HG03280 (cell line): ENCODE measurements at regions not wholly inside any gene's neighbourhood (a gene's known extent, or its start where the extent isn't known, plus 50 kb on each side); places are given as distances from the start of the nearest gene placed in this dataset.
"Not testable (repeated sequence)": the region's sequence is repeated elsewhere in the genome, so short reads cannot be mapped to it uniquely, and the experiment has no call there.

ENCODE experiments used
- ATAC-seq: cut with Tn5 transposase; IDR thresholded peaks from one replicate; pipeline ENCODE4 v1.9.1; 2021; ENCODE audit warnings: mild to moderate bottlenecking, moderate library complexity; ENCODE audit not compliant: unreplicated experiment

GRCh38 chr10:22158426-22158825 is 59.4 kb downstream of the EBLN1 start:
- ATAC-seq = no peak

GRCh38 chr10:22156750-22157149 is 61.1 kb downstream of the EBLN1 start:
- no peak for ATAC-seq

DNA sequence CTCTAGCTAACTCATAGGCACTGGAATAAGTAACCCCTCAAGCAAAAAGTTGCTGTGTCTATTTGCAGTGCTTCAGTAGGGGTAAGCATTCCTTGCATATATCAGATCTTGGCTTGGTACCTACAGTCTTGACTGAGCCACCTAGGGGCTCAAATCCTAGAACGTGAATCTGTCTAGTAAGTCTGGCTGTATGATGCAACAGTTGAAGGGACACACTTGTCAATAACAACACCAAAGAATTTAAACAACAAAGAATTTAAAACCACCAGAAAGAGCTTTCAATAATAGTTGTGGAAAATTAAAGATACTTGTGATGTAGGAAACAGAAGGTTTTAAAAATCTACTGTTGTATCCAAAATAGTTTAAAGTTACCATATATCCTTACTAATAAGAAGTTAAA is 65.4 kb downstream of the EBLN1 start:
- ATAC-seq = no peak

- no peak for ATAC-seq
Measured at GRCh38 chr10:22150842-22151241, 67.0 kb downstream of the EBLN1 start.

GRCh38 chr10:22148961-22149360 is 68.9 kb downstream of the EBLN1 start:
- ATAC-seq = no peak

DNA sequence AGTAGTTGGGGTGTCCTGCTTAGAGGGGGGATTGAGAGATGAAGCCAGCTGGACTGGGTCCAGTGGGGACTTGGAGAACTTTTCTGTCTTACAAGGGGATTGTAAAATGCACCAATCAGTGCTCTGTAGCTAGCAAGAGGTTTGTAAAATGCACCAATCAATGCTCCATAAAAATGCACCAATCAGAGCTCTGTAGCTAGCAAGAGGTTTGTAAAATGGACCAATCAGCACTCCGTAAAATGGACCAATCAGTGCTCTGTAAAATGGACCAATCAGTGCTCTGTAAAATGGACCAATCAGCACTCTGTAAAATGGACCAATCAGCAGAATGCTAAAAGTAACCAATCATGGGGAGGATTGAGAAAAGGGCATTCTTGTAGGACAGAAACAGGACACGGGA is 71.9 kb downstream of the EBLN1 start:
- not testable (repeated sequence) for ATAC-seq

- no peak for ATAC-seq
Measured at GRCh38 chr10:22137542-22137941, 80.3 kb downstream of the EBLN1 start.

- ATAC-seq = no peak
Measured at GRCh38 chr10:22135591-22135990, 82.2 kb downstream of the EBLN1 start.

DNA sequence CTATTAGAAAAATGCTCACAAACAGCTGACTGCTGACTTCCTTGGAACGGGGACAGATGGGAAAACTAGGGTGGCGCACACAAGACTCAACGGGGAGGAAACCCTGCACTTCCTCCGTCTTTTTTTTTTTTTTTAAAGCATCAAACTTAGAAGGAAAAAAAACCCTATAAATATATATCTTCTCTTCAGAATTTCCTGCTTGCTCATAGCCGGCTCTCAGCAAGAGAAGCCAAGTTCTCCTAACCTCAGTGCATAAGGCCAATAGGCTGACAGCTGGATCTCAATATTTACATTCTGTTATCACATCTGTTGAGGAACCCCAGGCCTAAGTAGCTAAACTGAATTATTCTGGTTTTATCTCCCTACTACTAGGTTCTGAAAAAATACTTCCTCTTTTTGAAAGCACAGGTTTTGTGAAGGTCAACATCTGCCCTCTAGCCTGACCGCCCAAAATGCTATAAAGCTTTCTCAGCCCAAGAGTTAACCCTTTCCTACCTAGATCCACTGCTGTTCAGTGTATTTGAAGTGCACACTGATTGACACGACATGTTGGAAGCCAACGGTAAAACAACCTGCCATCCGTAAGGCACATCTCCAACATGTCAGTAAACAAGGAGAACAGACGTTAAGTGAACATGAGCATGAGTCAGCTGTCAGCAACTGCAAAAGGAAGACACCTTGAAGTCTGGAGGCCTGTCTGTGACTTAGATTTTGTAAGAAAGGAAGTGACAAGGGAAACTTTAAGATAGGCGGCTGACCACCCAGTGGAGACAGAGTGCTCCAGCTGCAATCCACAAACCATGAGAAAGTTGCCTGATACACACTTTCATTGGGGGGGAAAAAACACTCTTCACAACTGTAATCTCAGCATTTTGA is 83.8 kb downstream of the EBLN1 start:
- ATAC-seq = peak; percentile 59

- ATAC-seq = not testable (repeated sequence)
Measured at GRCh38 chr10:22130824-22131223, 87.0 kb downstream of the EBLN1 start.

DNA sequence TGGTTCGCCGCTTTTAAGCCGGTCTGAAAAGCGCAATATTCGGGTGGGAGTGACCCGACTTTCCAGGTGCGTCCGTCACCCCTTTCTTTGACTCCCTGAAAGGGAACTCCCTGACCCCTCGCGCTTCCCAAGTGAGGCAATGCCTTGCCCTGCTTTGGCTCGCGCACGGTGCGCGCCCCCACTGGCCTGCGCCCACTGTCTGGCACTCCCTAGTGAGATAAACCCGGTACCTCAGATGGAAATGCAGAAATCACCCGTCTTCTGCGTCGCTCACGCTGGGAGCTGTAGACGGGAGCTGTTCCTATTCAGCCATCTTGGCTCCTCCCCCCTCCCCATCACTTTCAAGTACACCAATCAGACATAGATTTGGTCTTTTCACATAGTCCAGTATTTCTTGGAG is 88.2 kb downstream of the EBLN1 start:
- not testable (repeated sequence) for ATAC-seq

- not testable (repeated sequence) for ATAC-seq
Measured at GRCh38 chr10:22121181-22121580, 96.6 kb downstream of the EBLN1 start.

DNA sequence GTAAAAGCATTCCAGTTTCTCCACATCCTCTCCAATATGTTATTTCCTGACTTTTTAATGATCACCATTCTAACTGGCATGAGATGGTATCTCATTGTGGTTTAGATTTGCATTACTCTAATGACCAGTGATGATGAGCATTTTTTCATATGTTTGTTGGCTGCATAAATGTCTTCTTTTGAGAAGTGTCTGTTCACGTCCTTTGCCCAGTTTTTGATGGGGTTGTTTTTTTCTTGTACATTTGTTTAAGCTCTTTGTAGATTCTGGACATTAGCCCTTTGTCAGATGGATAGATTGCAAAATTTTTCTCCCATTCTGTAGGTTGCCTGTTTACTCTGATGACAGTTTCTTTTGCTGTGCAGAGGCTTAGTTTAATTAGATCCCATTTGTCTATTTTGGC is 97.7 kb downstream of the EBLN1 start:
- not testable (repeated sequence) for ATAC-seq

- not testable (repeated sequence) for ATAC-seq
Measured at GRCh38 chr10:22119575-22119974, 98.2 kb downstream of the EBLN1 start.

DNA sequence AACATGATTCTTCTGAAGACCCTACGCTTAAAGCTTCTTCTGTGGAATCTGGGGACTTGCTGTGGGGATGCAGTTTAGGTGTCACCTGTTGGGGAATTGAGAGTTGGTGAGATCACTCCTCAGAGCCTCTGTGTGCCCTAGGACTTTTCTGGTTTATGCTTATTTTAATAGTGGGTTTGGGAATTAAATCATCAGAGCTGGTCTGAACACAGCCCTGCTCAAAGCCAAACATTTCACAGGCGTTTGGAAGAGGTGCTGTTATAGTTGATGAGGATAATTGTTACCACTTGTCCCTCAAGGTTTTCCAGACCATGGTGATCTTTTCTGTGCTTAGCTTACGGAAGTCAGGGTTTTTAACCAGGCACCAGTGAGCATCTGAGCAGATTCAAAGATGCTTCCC is 106.1 kb downstream of the EBLN1 start:
- no peak for ATAC-seq

DNA sequence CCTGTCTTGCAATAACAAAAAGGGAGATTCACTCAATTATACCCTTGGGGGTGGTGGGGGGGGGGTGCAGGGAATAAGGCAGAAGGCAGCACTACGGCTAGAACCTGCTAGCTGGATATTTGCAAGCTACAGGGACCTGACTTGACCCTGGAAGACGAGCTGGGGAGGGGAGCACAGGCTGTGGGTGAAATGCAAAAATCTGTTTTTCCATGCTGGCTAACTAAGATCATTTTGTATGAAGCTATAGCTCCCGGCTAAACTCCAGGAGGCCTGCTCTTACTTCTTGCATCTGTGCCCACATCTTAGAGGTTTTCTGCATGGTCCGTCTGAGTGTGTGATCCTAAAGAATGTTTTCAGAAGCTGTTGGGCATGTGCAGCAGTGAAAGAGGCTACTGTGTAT is 106.6 kb downstream of the EBLN1 start:
- ATAC-seq = no peak

DNA sequence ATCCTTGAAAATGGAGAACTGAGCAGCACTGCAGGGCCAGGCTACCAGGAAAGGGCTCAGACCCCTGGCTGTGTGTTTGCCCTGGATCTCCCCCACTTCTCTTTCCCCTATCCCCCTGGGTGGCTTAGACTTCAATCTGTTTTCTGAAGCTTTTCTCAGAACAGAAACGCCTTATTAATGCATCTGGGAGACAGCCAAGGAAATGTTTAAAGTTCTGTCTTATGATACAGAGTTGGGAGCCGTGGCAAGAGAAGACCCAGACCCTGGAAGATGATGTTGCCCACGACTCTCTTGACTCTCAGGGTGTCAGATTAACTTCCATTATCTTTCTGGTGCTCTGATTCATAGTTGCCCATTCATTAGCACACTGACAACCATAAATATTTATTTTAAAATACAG is 107.1 kb downstream of the EBLN1 start:
- ATAC-seq = no peak

- no peak for ATAC-seq
Measured at GRCh38 chr10:22105270-22105669, 101.7 kb upstream of the DNAJC1 start.

- ATAC-seq = no peak
Measured at GRCh38 chr10:22103701-22104470, 100.4 kb upstream of the DNAJC1 start.

DNA sequence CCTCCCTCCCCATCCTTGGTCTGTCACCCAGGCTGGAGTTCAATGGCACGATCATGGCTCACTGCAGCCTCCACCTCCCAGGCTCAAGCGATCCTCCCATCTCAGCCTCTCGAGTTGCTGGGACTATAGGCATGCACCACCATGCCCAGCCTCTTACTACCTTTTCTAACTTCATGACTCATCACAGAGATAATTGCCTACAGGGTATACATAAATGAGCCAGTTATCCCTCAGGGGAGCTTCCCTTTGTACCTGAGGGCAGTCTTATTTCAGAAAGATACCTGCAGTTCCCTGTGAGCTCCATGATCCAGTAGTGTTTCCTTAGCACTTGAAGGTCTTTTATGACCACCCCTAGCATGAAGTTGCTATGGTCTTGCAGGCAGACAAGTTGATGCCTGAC is 94.2 kb upstream of the DNAJC1 start:
- no peak for ATAC-seq

- not testable (repeated sequence) for ATAC-seq
Measured at GRCh38 chr10:22091260-22091659, 87.7 kb upstream of the DNAJC1 start.

DNA sequence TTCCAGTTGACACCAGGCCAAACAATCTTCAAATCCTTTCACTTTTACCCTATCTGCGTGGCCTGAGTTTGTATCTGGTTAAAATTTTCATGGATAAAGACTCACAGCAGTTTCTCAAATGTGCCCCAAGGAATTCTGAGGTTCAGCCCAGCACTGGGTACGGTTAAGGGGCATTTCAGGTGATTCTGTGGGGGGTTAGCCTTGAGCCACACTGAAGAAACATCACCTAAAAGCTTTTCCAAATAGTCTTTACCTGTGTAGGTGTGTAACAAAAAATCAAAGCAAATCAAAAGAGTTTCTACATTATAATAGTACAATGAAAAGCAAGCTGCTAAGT is 83.8 kb upstream of the DNAJC1 start:
- ATAC-seq = no peak
